ENCODE measurements at regions not wholly inside any gene's neighbourhood (a gene's known extent, or its start where the extent isn't known, plus 50 kb on each side); places are given as distances from the start of the nearest gene placed in this dataset.

- TF ChIP-seq, protein P1, sequence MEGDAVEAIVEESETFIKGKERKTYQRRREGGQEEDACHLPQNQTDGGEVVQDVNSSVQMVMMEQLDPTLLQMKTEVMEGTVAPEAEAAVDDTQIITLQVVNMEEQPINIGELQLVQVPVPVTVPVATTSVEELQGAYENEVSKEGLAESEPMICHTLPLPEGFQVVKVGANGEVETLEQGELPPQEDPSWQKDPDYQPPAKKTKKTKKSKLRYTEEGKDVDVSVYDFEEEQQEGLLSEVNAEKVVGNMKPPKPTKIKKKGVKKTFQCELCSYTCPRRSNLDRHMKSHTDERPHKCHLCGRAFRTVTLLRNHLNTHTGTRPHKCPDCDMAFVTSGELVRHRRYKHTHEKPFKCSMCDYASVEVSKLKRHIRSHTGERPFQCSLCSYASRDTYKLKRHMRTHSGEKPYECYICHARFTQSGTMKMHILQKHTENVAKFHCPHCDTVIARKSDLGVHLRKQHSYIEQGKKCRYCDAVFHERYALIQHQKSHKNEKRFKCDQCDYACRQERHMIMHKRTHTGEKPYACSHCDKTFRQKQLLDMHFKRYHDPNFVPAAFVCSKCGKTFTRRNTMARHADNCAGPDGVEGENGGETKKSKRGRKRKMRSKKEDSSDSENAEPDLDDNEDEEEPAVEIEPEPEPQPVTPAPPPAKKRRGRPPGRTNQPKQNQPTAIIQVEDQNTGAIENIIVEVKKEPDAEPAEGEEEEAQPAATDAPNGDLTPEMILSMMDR (IDR thresholded peaks at IDR 0.05; ENCODE audit: borderline replicate concordance, control extremely low read depth, extremely low read depth, insufficient read depth, missing control alignments) = no peak
- in situ Hi-C loops (cut with MboI; ENCODE audit: low sequenced_read_pairs, unreplicated experiment) = no loop called here
- no peak for DNase-seq (ENCODE audit: low spot score)
Measured at GRCh38 chr9:81460693-81461092, 228.7 kb downstream of the TLE1 start.

DNA sequence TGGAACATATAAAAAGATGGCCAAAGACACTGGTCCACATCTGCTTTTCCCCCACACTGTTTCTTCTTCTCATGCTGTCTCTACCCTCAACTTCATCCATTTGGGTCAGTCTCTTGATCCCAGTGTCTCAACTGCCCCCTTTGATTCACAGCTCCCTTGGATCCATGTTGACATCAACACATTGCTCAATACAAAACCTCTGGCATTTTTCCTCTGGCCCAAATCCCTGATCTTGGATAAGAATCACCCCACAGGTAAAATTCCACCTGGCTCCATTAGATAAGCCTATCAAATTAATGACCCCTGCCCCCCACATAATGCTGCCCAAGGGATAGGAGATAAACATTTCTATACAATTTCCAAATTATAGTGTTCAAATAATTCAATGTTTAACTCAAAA, 229.8 kb downstream of the TLE1 start:
- TF ChIP-seq, protein P1 (IDR thresholded peaks at IDR 0.05; ENCODE audit: borderline replicate concordance, control extremely low read depth, extremely low read depth, insufficient read depth, missing control alignments) = no peak
- in situ Hi-C loops (cut with MboI; ENCODE audit: low sequenced_read_pairs, unreplicated experiment) = no loop called here
- no peak for DNase-seq (ENCODE audit: low spot score)

- in situ Hi-C loops (cut with MboI; ENCODE audit: low sequenced_read_pairs, unreplicated experiment) = no loop called here
- TF ChIP-seq, protein P1 (IDR thresholded peaks at IDR 0.05; ENCODE audit: borderline replicate concordance, control extremely low read depth, extremely low read depth, insufficient read depth, missing control alignments) = no peak
- no peak for DNase-seq (ENCODE audit: low spot score)
Measured at GRCh38 chr9:81456431-81457006, 232.8 kb downstream of the TLE1 start.

GRCh38 chr9:81455462-81456219, 233.7 kb downstream of the TLE1 start:
- no peak for DNase-seq (ENCODE audit: low spot score)
- in situ Hi-C loops (cut with MboI; ENCODE audit: low sequenced_read_pairs, unreplicated experiment) = no loop called here
- TF ChIP-seq, protein P1 (IDR thresholded peaks at IDR 0.05; ENCODE audit: borderline replicate concordance, control extremely low read depth, extremely low read depth, insufficient read depth, missing control alignments) = no peak

DNA sequence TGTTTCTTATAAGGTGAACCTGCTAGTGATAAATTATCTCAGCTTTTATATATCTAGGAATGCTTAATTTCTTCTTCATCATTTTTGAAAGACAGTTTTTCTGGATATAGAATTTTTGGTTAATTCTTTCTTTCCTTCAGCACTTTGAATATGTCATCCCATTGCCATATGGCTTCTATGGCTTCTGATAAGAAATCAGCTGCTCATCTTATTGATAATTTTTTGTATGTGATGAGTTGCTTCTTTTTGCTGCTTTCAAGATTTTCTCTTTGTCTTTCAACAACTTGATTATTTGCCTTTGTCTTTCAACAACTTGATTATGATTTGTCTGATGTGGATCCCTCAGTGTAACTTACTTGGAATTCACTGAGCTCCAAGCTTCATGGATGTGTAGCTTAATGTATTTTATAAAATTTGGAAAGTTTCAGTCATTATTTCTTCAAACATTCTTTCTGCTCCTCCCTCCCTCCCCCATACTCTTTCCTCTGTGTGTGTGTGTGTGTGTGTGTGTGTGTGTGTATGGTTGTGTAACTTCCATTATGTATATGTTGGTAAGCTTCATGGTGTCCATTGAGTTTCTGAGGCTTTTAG, 243.9 kb downstream of the TLE1 start:
- in situ Hi-C loops (cut with MboI; ENCODE audit: low sequenced_read_pairs, unreplicated experiment) = no loop called here
- no peak for DNase-seq (ENCODE audit: low spot score)
- TF ChIP-seq, protein P1 (IDR thresholded peaks at IDR 0.05; ENCODE audit: borderline replicate concordance, control extremely low read depth, extremely low read depth, insufficient read depth, missing control alignments) = no peak

DNA sequence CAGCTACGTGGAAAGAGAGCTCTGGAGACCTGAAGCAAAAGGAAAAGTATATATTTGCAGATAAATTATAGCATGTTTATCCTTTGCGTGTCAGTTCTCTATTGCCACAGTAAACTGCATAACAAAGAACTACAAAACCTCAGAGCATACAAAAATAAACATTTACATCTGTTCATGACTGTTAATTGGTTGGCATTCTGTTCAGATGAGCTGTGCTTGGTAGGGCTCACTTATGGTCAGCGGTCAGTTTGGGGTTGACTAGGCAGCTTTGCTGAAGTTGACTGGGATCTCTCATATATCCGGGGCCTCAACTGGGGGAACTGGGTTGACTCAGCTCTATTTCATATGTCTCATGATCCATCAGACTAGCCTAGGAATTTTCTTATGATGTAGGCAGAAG, 257.7 kb downstream of the TLE1 start:
- TF ChIP-seq, protein P1 (IDR thresholded peaks at IDR 0.05; ENCODE audit: borderline replicate concordance, control extremely low read depth, extremely low read depth, insufficient read depth, missing control alignments) = no peak
- in situ Hi-C loops (cut with MboI; ENCODE audit: low sequenced_read_pairs, unreplicated experiment) = no loop called here
- DNase-seq (ENCODE audit: low spot score) = no peak

All from GM13976 (cell line).